ENCODE measurements at regions not wholly inside any gene's neighbourhood (a gene's known extent, or its start where the extent isn't known, plus 50 kb on each side); places are given as distances from the start of the nearest gene placed in this dataset.
"Not testable (repeated sequence)": the region's sequence is repeated elsewhere in the genome, so short reads cannot be mapped to it uniquely, and the experiment has no call there.

DNA sequence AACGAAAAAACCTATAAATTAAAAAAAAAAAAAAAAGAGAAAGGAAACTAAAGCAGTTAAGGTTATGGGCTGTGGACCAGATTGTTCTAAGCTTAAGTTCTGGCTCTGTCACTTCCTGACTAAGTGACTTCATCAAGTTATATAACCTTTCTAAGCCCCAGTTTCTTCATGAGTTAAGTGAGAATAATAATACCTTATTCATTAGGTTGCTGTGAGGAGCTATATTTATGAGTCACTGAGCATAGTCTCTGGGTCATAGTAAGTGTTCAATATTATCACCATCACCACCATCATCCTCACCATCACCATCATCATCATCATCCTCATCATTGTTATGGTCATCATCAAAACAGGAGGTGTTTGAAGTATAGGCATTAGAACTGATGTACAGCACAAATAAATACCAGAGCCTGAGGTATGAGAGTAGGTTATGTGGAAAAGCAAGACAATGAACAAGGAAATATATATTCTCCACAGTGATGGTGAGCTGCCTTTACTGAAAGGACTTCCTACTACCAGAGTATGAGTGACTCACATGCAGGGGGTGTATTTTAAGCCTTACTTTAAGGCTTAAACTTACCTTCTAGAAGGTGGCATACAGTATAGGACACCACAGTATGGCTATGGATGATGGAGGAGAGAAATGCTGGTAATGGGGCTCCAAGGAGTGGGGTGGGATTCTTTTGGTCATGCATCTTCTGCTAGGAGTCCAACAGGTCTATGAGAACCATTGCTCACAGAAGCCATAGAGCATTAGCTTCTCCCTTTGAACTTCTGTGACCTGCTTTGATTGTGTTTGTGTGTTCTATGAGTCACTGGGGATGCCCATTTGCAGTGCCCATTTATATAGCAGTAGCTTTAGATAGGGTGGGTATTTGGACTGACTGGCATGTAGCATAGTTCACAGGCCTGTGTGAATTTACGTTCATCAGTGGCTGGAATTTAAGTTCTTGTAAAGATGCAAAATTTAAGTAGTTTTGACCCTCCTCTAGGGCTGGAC, 104.4 kb downstream of the KLF5 start:
- DNase-seq (ENCODE audit: low spot score), result no peak

DNA sequence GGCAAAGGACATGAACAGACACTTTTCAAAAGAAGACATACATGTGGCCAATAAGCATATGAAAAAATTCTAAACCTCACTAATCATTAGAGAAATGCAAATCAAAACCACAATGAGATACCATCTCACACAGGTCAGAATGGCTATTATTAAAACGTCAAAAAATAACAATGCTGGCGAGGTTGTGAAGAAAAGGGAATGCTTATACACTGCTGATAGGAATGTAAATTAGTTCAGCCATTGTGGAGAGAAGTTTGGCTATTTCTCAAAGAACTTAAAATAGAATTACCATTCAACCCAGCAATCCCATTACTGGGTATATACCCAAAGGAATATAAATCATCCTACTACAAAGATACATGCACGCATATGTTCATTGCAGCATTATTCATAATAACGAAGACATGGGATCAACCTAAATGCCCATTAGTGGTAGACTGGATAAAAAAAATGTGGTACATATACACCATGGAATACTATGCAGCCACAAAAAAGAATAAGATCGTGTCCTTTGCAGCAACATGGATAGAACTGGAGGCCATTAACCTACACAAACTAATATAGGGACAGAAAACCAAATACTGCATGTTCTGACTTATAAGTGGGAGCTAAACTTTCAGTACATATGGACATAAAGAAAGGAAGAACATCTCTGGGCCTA, 101.7 kb downstream of the KLF5 start:
- DNase-seq (ENCODE audit: low spot score), result not testable (repeated sequence)

DNA sequence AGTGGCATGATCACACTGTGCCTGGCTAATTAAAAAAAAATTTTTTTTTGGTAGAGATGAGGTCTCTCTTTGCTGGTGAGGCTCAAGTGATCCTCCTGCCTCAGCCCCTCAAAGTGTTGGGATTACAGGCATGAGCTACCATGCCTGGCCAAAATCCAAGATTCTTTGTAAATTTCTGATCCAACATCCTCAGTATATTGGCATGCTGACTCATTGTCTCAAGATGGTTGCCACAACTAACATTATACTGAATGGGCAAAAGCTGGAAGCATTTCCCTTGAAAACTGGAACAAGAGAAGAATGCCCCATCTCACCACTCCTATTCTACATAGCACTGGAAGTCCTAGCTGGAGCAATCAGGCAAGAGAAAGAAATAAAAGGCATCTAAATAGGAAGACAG, 100.0 kb downstream of the KLF5 start:
- no peak for DNase-seq (ENCODE audit: low spot score)

DNA sequence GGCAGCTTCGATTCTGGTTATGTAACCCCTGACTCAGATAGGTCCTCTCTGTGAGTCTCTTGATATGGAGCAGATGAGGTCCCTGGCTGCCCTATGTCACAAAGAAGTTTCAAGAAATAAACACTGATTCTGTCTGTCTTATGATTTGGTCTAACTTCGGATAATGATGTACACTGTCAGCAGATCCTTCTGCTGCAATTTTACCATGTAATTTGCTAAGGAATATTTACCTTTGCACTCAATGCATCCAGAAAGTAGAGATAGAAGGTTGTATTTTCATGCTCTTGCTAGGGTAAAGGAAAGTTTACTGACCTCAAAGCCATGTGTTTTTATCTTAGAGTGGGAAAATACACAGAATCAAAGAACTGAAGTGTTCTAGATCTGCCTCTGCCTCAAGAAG, 98.2 kb downstream of the KLF5 start:
- DNase-seq (ENCODE audit: low spot score), result no peak

DNA sequence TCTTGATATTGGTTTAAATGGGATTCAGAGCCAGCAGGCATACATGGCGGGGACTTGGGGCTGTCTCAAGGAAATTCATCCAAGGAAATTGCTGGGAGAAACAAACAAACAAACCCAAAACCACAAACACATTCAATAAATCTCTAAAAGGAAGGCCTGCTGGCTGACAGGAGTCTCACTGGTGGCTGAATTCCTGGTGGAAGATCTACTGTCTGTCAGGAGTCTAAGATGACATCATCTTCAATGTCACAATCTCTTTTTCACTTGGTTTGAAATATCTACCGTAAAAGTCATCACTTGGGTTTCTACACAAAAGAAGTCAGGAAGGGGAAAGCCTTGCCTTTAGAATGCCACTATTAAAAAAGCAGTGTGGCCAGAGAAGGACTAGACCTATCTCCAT, 87.9 kb downstream of the KLF5 start:
- no peak for DNase-seq (ENCODE audit: low spot score)

DNA sequence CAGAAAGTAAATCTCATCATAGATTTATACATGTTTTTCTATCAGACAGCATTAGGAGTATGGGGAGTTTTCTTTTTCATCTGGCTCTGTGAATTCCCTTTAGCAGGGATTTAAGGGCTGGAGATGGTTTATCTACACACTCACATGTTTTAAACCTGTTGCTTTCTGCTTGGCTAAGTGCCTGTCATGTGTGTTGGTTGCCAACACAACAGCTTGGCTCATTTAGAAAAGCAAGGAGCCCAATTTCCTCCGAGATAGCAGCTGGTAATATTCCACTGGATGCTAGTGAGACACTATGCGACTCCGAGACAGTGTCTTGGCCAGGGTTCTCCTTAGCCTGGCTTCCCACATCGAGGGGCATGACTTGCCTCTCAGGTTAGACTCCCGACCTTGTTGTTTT, 83.3 kb downstream of the KLF5 start:
- no peak for DNase-seq (ENCODE audit: low spot score)

DNA sequence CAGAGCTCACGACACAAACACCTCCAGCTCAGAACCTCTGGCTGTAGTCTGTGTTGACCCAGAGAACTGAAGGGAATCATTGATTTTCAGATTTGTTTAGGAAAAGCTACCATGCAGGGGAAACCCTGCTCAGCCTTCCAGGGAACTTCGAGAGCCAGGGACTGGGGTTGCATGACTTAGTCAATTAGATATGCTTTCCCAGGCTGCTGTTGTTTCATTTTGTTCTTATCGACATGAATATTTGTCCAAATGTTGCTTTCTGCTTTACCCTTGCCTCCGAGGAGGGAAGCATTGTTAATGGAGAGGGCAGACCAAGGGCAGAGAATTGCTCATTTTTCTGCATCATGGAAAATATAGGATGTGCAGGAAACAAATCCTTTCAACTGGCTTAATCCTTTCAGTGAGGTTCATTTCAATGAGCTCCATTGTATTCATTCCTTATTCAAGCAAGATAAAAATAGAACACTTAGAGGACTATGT, 82.5 kb downstream of the KLF5 start:
- DNase-seq (ENCODE audit: low spot score), result peak; percentile 22

DNA sequence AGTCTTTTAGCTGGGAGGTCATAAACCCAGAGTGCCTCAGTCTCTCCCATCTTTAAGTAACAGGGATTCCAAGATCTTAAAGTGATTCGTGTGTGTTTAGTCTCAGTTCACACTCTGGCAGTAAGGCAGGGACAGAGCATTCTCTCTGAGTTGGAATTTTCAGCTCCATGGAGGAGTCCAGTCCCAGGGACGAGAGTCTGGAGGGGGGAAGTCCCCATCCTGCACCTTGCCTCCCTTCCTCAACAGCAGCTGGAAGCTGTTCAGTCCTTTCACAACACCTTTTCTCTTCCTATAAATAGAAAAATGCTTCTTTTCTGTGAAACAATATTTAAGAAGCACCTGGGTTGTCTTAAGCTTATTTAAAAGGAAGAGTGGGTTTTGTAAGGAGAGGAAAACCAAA, 82.0 kb downstream of the KLF5 start:
- DNase-seq (ENCODE audit: low spot score), result no peak

DNA sequence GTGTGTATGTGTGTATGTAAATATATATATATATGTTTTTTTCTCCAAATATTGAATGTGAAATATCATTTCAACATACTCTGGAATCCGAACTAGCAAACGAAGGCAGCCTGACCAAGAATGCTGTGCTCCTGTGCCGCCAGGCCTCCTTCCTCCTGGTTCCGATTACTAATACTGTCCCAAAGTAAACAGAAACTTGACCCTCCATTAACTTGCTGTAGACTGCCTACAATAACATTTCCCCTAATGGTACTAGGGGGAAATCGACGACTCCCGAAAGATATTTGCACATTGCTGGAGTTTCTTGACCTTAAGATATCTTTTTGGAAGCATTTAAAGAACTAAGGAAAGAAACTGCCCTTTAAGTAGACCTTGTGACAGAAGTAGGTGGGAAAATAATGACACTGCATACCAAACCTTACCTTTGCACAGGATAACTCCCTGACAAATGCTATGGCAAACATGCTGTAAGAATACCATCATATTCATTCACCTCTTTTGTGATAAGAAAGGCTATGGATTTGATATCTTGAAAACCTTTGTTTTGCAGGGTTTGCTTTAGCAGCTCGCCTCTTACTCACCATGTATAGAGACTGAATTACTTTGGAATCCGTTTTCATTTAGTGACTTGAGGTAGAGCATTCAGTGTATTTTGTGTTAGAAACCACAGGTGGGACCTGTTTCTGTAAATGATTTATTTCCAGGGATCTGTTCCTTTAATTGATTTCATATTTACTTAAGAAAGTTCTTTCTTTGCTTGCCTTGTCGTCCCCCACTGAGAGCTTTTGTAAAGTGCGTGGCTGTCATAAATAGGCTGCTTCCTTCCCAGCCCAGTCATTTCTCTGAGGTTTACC, 80.1 kb downstream of the KLF5 start:
- no peak for DNase-seq (ENCODE audit: low spot score)

DNA sequence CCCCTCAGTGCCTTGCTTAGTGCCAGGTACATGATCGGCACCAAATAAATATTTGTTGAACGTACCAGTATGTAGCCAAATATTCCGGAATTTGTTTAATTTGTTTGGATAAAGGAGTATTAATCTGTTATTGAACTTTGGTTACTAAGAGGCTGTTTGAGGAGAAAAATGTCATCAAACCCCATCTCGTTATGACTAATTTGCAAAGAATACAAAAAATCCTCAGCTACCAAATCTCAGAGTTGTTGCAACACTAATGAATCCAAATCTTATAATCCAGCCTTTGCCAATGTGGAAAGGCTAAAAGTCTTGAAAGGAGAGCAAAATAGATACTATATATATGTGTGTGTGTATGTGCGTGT, 79.5 kb downstream of the KLF5 start:
- no peak for DNase-seq (ENCODE audit: low spot score)

DNA sequence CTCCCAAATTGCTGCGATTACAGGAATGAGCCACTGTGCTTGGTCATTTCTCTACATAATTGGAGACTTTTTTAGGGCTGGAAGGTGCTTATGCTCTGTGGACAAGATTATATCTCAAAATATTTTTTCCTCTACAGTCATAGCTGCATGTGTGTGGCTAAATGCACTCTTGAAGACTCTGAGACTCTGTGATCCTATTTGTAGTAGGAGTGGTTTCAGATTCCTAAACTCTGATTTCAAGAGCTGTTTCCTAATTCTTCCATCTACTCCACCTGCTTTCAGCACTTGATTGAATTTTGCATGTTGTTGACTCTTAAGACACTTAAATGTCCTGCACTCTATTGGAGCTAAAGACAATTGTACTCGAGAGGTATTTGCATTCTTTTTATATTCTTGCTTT, 78.0 kb downstream of the KLF5 start:
- DNase-seq (ENCODE audit: low spot score), result no peak

DNA sequence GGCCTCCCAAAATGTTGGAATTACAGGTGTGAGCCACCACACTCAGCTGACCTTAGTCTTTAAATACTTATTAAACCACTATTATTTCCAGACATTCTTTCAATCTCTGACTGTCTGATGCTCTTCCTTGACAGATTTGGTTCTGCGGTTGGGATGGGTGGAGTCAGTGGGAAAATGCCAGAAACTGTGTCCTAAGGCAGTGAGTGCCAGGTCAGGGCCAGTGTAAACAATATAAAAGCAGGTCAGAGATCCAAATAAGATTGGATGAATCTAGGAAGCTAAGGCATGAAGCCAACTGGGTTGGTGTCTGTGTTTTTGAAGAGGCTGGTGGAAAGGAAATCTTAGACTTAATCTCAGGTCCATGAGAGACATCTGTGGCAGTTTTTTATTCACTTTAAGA, 74.7 kb downstream of the KLF5 start:
- DNase-seq (ENCODE audit: low spot score), result no peak

DNA sequence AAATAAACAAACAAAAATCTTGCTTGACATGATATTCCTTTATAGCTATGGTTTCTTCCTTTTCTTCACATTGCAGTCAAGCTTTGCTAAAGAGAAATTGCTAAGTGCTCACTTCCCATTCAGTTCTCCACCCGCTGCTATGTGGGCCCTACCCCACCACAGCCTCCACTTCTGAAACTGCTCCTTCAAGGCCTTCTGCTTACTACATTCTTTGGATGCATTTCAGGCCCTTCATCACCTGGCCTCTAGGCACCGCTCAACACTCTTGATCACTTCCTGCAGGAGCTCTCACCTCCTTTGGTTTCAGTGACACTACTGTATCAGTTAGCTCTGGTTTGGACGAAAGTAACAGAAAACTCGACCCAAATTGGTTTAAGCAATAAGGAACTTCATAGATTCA, 72.4 kb downstream of the KLF5 start:
- no peak for DNase-seq (ENCODE audit: low spot score)

DNA sequence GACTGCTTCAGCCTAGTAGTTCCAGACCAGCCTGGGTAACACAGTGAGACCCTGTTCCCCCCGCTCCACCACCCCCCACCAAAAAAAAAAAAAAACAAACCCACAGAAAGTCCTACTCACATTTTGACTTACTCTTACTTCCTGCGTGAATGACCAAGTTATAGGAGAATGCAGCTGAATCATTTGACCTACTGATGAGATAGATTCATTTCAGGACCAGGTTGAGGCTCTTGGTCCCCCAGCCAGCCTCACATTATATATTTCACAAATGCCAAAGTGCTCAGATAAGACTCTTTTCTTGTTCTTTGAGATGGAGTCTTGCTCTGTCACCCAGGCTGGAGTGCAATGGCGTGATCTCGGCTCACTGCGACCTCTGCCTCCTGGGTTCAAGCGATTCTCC, 70.2 kb downstream of the KLF5 start:
- no peak for DNase-seq (ENCODE audit: low spot score)
